IPS-NIHi7 (cell line): ENCODE measurements at regions not wholly inside any gene's neighbourhood (a gene's known extent, or its start where the extent isn't known, plus 50 kb on each side); places are given as distances from the start of the nearest gene placed in this dataset.

Experiments used
- DNase-seq: peaks from one replicate; pipeline ENCODE4 v3.0.0; 2012; ENCODE audit warnings: mixed read lengths; ENCODE audit errors: extremely low spot score

GRCh38 chr13:39858794-39859193 is 203.3 kb downstream of the COG6 start:
- DNase-seq: no peak

- DNase-seq: no peak
These were observed 204.4 kb downstream of the COG6 start for GRCh38 chr13:39859898-39860297.

GRCh38 chr13:39862900-39863299 is 207.4 kb downstream of the COG6 start:
- no peak for DNase-seq

GRCh38 chr13:39864221-39864620 is 208.8 kb downstream of the COG6 start:
- no peak for DNase-seq

GRCh38 chr13:39866722-39867121 is 211.3 kb downstream of the COG6 start:
- DNase-seq: no peak

GRCh38 chr13:39867807-39868206 is 212.3 kb downstream of the COG6 start:
- peak; percentile 29 for DNase-seq

GRCh38 chr13:39870197-39870747 is 214.8 kb downstream of the COG6 start:
- no peak for DNase-seq

- DNase-seq: no peak
These were observed 219.0 kb downstream of the COG6 start for GRCh38 chr13:39874331-39875053.

- DNase-seq: no peak
These were observed 219.9 kb downstream of the COG6 start for GRCh38 chr13:39875111-39875987.

- DNase-seq: no peak
These were observed 220.8 kb downstream of the COG6 start for GRCh38 chr13:39876258-39876657.

- DNase-seq: no peak
These were observed 221.7 kb downstream of the COG6 start for GRCh38 chr13:39877134-39877533.

GRCh38 chr13:39879286-39880035 is 224.0 kb downstream of the COG6 start:
- no peak for DNase-seq

GRCh38 chr13:39881383-39881782 is 225.9 kb downstream of the COG6 start:
- no peak for DNase-seq

GRCh38 chr13:39881887-39882286 is 226.4 kb downstream of the COG6 start:
- DNase-seq: no peak

GRCh38 chr13:39884166-39884565 is 228.7 kb downstream of the COG6 start:
- DNase-seq: no peak

GRCh38 chr13:39886336-39886735 is 230.9 kb downstream of the COG6 start:
- DNase-seq: no peak

GRCh38 chr13:39887387-39887786 is 231.9 kb downstream of the COG6 start:
- DNase-seq: no peak

- DNase-seq: no peak
These were observed 233.7 kb downstream of the COG6 start for GRCh38 chr13:39888865-39889810.

GRCh38 chr13:39890537-39890936 is 235.1 kb downstream of the COG6 start:
- no peak for DNase-seq

GRCh38 chr13:39892721-39893685 is 237.5 kb downstream of the COG6 start:
- no peak for DNase-seq
